Mammary epithelial cell (primary cell): ENCODE measurements at regions not wholly inside any gene's neighbourhood (a gene's known extent, or its start where the extent isn't known, plus 50 kb on each side); places are given as distances from the start of the nearest gene placed in this dataset.

Experiments used
- CTCF ChIP-seq, 2 donors: IDR thresholded peaks in 1 of 2; conservative IDR thresholded peaks in 1 of 2; 2 replicates each; pipeline ENCODE4 v1.5.1; 2011 to 2012; ENCODE audit warnings: inconsistent platforms in 2 of 2, low read length in 2 of 2, mild to moderate bottlenecking in 2 of 2, control low read depth in 1 of 2, low read depth in 1 of 2; ENCODE audit not compliant: insufficient read depth in 1 of 2; ENCODE audit errors: extremely low read depth in 1 of 2
- EZH2 ChIP-seq: IDR thresholded peaks from 2 replicates; pipeline ENCODE4 v1.6.1; 2012; ENCODE audit warnings: low read length, inconsistent platforms, borderline replicate concordance

- no peak for TF ChIP-seq CTCF (conservative IDR thresholded peaks at IDR 0.05 in 1 of 2, IDR thresholded peaks at IDR 0.05 in 1 of 2; ENCODE audit: extremely low read depth in 1 of 2, insufficient read depth in 1 of 2, low read depth in 1 of 2, low read length in 2 of 2)
- no peak for TF ChIP-seq EZH2
Measured at GRCh38 chr10:3682745-3683144, 102.3 kb downstream of the KLF6 start.
